ENCODE measurements at regions not wholly inside any gene's neighbourhood (a gene's known extent, or its start where the extent isn't known, plus 50 kb on each side); places are given as distances from the start of the nearest gene placed in this dataset.

- H3K27ac ChIP-seq (ENCODE audit: insufficient read length, low read depth, low read length), result no peak overlapping the region
- H3K9me3 Mint-ChIP-seq, result no peaks in the 10 kb centered on the region
Observed at GRCh38 chr17:63133491-63133890, 167.5 kb downstream of the TANC2 start.

More at GRCh38 chr17:63133491-63133890, 167.5 kb downstream of the TANC2 start:
- no peak for DNase-seq
- no peak overlapping the region for H2BK12ac ChIP-seq (ENCODE audit: insufficient read length, low read depth, low read length)
- H2BK5ac ChIP-seq (ENCODE audit: insufficient read length, low read length), result no peak overlapping the region
- no peak overlapping the region for H2BK15ac ChIP-seq (ENCODE audit: low read depth, low read length)
- no peak overlapping the region for H3K4me2 ChIP-seq (ENCODE audit: insufficient read depth, insufficient read length, low read length)
- H3K56ac ChIP-seq (ENCODE audit: insufficient read length, low read depth, low read length), result no peak overlapping the region
- H3K36me3 Mint-ChIP-seq (ENCODE audit: insufficient read depth in 1 of 3, low read depth in 3 of 3), result no peaks in the 10 kb centered on the region
- no peak overlapping the region for H3K18ac ChIP-seq (ENCODE audit: insufficient read length, low read depth, low read length)
- no peak overlapping the region for H3K14ac ChIP-seq (ENCODE audit: insufficient read depth, low read length)
- H3K4ac ChIP-seq (ENCODE audit: low read depth, low read length), result no peak overlapping the region
- no peak overlapping the region for H3K27ac Mint-ChIP-seq
- H3K79me1 ChIP-seq (ENCODE audit: insufficient read depth, low read depth, low read length, poor library complexity, severe bottlenecking), result no peaks in the 10 kb centered on the region
- no peak overlapping the region for H4K91ac ChIP-seq (ENCODE audit: insufficient read length, low read depth, low read length)
- H3K9me3 ChIP-seq (ENCODE audit: control insufficient read depth, low read depth, low read length), result no peaks in the 10 kb centered on the region
- H3K4me1 Mint-ChIP-seq, result peaks cover 22 to 24% of the 10 kb centered on the region in 2 experiments
- TF ChIP-seq, protein P1, sequence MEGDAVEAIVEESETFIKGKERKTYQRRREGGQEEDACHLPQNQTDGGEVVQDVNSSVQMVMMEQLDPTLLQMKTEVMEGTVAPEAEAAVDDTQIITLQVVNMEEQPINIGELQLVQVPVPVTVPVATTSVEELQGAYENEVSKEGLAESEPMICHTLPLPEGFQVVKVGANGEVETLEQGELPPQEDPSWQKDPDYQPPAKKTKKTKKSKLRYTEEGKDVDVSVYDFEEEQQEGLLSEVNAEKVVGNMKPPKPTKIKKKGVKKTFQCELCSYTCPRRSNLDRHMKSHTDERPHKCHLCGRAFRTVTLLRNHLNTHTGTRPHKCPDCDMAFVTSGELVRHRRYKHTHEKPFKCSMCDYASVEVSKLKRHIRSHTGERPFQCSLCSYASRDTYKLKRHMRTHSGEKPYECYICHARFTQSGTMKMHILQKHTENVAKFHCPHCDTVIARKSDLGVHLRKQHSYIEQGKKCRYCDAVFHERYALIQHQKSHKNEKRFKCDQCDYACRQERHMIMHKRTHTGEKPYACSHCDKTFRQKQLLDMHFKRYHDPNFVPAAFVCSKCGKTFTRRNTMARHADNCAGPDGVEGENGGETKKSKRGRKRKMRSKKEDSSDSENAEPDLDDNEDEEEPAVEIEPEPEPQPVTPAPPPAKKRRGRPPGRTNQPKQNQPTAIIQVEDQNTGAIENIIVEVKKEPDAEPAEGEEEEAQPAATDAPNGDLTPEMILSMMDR (conservative IDR thresholded peaks at IDR 0.05), result no peak
- H3K4me3 Mint-ChIP-seq, result no peak overlapping the region
- no peak overlapping the region for H2BK120ac ChIP-seq (ENCODE audit: low read depth, low read length, poor library complexity, severe bottlenecking)
- no peak overlapping the region for H4K8ac ChIP-seq (replicated peaks; ENCODE audit: insufficient read length, low read depth, low read length)
- H3K23me2 ChIP-seq (ENCODE audit: insufficient read length, low read depth, low read length, poor library complexity, severe bottlenecking), result no peaks in the 10 kb centered on the region
- H3K79me2 ChIP-seq (ENCODE audit: insufficient read depth, low read length), result no peaks in the 10 kb centered on the region
- H3K27me3 Mint-ChIP-seq (ENCODE audit: low read depth), result no peaks in the 10 kb centered on the region
- H3K9ac ChIP-seq (ENCODE audit: extremely low read depth, insufficient read length, low read length), result no peak overlapping the region
- no peak overlapping the region for H2BK20ac ChIP-seq (ENCODE audit: low read depth, low read length, poor library complexity, severe bottlenecking)
- no peak overlapping the region for H2AK5ac ChIP-seq (ENCODE audit: insufficient read length, low read length)
- no peak overlapping the region for H4K5ac ChIP-seq (ENCODE audit: insufficient read length, low read depth, low read length)
- peaks cover 3% of the 10 kb centered on the region for H4K20me1 ChIP-seq (ENCODE audit: control insufficient read depth, insufficient read depth, insufficient read length)
- H3K27me3 ChIP-seq (ENCODE audit: insufficient read depth, low read length), result no peaks in the 10 kb centered on the region
- H3T11ph ChIP-seq (ENCODE audit: low read length), result no peak overlapping the region
- H3K23ac ChIP-seq (ENCODE audit: insufficient read length, low read depth, low read length), result no peak overlapping the region
- H3K4me1 ChIP-seq (ENCODE audit: insufficient read depth, low read length), result peaks cover 2% of the 10 kb centered on the region
- no peak overlapping the region for H2AFZ ChIP-seq (ENCODE audit: low read length)
